ENCODE measurements at regions not wholly inside any gene's neighbourhood (a gene's known extent, or its start where the extent isn't known, plus 50 kb on each side); places are given as distances from the start of the nearest gene placed in this dataset.
"Not testable (repeated sequence)": the region's sequence is repeated elsewhere in the genome, so short reads cannot be mapped to it uniquely, and the experiment has no call there.

- DNase-seq: no peak
Measured at GRCh38 chr3:20810555-20810954, 624.5 kb upstream of the SGO1 start.

- DNase-seq: no peak
Measured at GRCh38 chr3:20809356-20809755, 623.4 kb upstream of the SGO1 start.

GRCh38 chr3:20808864-20809263, 622.9 kb upstream of the SGO1 start:
- no peak for DNase-seq

GRCh38 chr3:20798666-20799065, 612.7 kb upstream of the SGO1 start:
- no peak for DNase-seq

GRCh38 chr3:20787005-20787404, 601.0 kb upstream of the SGO1 start:
- no peak for DNase-seq

GRCh38 chr3:20776692-20777091, 590.7 kb upstream of the SGO1 start:
- peak; percentile 52 for DNase-seq

GRCh38 chr3:20776286-20776685, 590.3 kb upstream of the SGO1 start:
- no peak for DNase-seq

GRCh38 chr3:20773320-20773984, 587.4 kb upstream of the SGO1 start:
- no peak for DNase-seq

GRCh38 chr3:20772869-20773268, 586.9 kb upstream of the SGO1 start:
- DNase-seq: no peak

GRCh38 chr3:20769430-20769829, 583.4 kb upstream of the SGO1 start:
- no peak for DNase-seq

- no peak for DNase-seq
Measured at GRCh38 chr3:20760981-20761380, 575.0 kb upstream of the SGO1 start.

- no peak for DNase-seq
Measured at GRCh38 chr3:20752416-20752815, 566.4 kb upstream of the SGO1 start.

GRCh38 chr3:20751296-20751695, 565.3 kb upstream of the SGO1 start:
- DNase-seq: no peak

GRCh38 chr3:20747741-20748140, 561.7 kb upstream of the SGO1 start:
- DNase-seq: no peak

GRCh38 chr3:20743553-20744321, 557.7 kb upstream of the SGO1 start:
- DNase-seq: peak; percentile 40

- peak; percentile 58 for DNase-seq
Measured at GRCh38 chr3:20742903-20743552, 557.0 kb upstream of the SGO1 start.

GRCh38 chr3:20741381-20741780, 555.4 kb upstream of the SGO1 start:
- DNase-seq: no peak

- DNase-seq: no peak
Measured at GRCh38 chr3:20739814-20740213, 553.8 kb upstream of the SGO1 start.

GRCh38 chr3:20736287-20736852, 550.4 kb upstream of the SGO1 start:
- DNase-seq: no peak

- no peak for DNase-seq
Measured at GRCh38 chr3:20729185-20729584, 543.2 kb upstream of the SGO1 start.

GRCh38 chr3:20726786-20727185, 540.8 kb upstream of the SGO1 start:
- DNase-seq: no peak

GRCh38 chr3:20724241-20724640, 538.2 kb upstream of the SGO1 start:
- no peak for DNase-seq

- not testable (repeated sequence) for DNase-seq
Measured at GRCh38 chr3:20716425-20716824, 530.4 kb upstream of the SGO1 start.

GRCh38 chr3:20701641-20702040, 515.6 kb upstream of the SGO1 start:
- no peak for DNase-seq
